A172 (cell line): ENCODE measurements at regions not wholly inside any gene's neighbourhood (a gene's known extent, or its start where the extent isn't known, plus 50 kb on each side); places are given as distances from the start of the nearest gene placed in this dataset.

Experiments used
- DNase-seq: peaks from one replicate; pipeline ENCODE4 v3.0.0-alpha.2; 2015; ENCODE audit warnings: low spot score

GRCh38 chr1:14522926-14523241 is 75.6 kb upstream of the KAZN start:
- DNase-seq: peak; percentile 69

- DNase-seq: no peak
Observed at GRCh38 chr1:14524826-14525636, 73.5 kb upstream of the KAZN start.

GRCh38 chr1:14529475-14529874 is 69.0 kb upstream of the KAZN start:
- DNase-seq: no peak

GRCh38 chr1:14531519-14531918 is 67.0 kb upstream of the KAZN start:
- no peak for DNase-seq

- no peak for DNase-seq
Observed at GRCh38 chr1:14535619-14536355, 62.7 kb upstream of the KAZN start.

- DNase-seq: no peak
Observed at GRCh38 chr1:14538335-14538734, 60.1 kb upstream of the KAZN start.

- DNase-seq: no peak
Observed at GRCh38 chr1:14539309-14539708, 59.2 kb upstream of the KAZN start.

- DNase-seq: no peak
Observed at GRCh38 chr1:14539953-14540563, 58.4 kb upstream of the KAZN start.

- no peak for DNase-seq
Observed at GRCh38 chr1:14541348-14541747, 57.1 kb upstream of the KAZN start.

- peak; percentile 6 for DNase-seq
Observed at GRCh38 chr1:14543191-14543840, 55.2 kb upstream of the KAZN start.

GRCh38 chr1:14544319-14544718 is 54.2 kb upstream of the KAZN start:
- no peak for DNase-seq

GRCh38 chr1:14545422-14546025 is 53.0 kb upstream of the KAZN start:
- DNase-seq: no peak

- no peak for DNase-seq
Observed at GRCh38 chr1:14546416-14546815, 52.1 kb upstream of the KAZN start.
